GM12878 (cell line): ENCODE measurements at regions not wholly inside any gene's neighbourhood (a gene's known extent, or its start where the extent isn't known, plus 50 kb on each side); places are given as distances from the start of the nearest gene placed in this dataset.
A peak's percentile ranks its signal among the peaks of the same experiment; 100 is the strongest.

Experiments
- ATAC-seq: fragments of 200-7000 bp; cut with Tn5 transposase; 3 replicates; pipeline ENCODE4 v1.9.1; 2020; ENCODE audit warnings: mild to moderate bottlenecking, moderate library complexity
- BruUV-seq: library from RNA; stranded (reverse); fragments of 400-500 nt; replicated peaks from 2 replicates; lab custom pipeline; 2021; lab: Mats Ljungman, UMichigan
- CTCF ChIA-PET: fragments of 300-600 bp; sonication (Branson Sonifier 250); formaldehyde crosslinking; extraction: SDS; loops from one replicate; lab custom pipeline; 2021; ENCODE audit warnings: inconsistent platforms; lab: Yijun Ruan, JAX
- POLR2A ChIA-PET: fragments of 350-600 bp; formaldehyde crosslinking; extraction: SDS; loops from one replicate; lab custom pipeline; 2021; ENCODE audit warnings: inconsistent platforms; lab: Charles Lee
- RAD21 ChIA-PET: fragments of 300-600 bp; sonication (Branson Sonifier 250); formaldehyde crosslinking; loops from one replicate; lab custom pipeline; 2023; ENCODE audit warnings: antibody characterized with exemption; ENCODE audit not compliant: unreplicated experiment; lab: Charles Lee
- SMC1A ChIA-PET: fragments of 300-600 bp; sonication (Branson Sonifier 250); formaldehyde crosslinking; loops from one replicate; lab custom pipeline; 2023; ENCODE audit not compliant: unreplicated experiment, uncharacterized antibody; lab: Charles Lee
- DNase-seq: peaks from one replicate; pipeline ENCODE4 v3.0.0-alpha.2; 2011; ENCODE audit warnings: low read depth, low spot score
- FAIRE-seq: peaks from 3 replicates; lab custom pipeline; 2011; peaks lifted over from hg19 to GRCh38; lab: Jason Lieb, UNC
- H2AFZ ChIP-seq: 2 replicates; pipeline ENCODE4 v1.6.0; 2011; ENCODE audit warnings: low read depth, low read length, control low read depth; ENCODE audit not compliant: control insufficient read depth
- H3K27ac ChIP-seq: 2 replicates; pipeline ENCODE4 v1.5.1; 2011; ENCODE audit warnings: control low read depth; ENCODE audit not compliant: control insufficient read depth, insufficient read depth
- H3K27me3 ChIP-seq, 2 experiments: replicated peaks in 1 of 2; 2 replicates each; pipeline versions ENCODE4 v1.6.0 to v1.6.1; 2011; ENCODE audit warnings: low read length in 1 of 2; ENCODE audit not compliant: control insufficient read depth in 2 of 2, insufficient read depth in 2 of 2
- H3K36me3 ChIP-seq, 2 experiments: 2 replicates each; pipeline ENCODE4 v1.5.1; 2011; ENCODE audit warnings: low read length in 1 of 2; ENCODE audit not compliant: control insufficient read depth in 2 of 2, insufficient read depth in 2 of 2
- H3K4me1 ChIP-seq: 2 replicates; pipeline ENCODE4 v1.6.1; 2011; ENCODE audit warnings: mild to moderate bottlenecking, low read length, moderate library complexity, mixed read lengths; ENCODE audit not compliant: control insufficient read depth, insufficient read depth
- H3K4me2 ChIP-seq: 2 replicates; pipeline ENCODE4 v1.6.0; 2011; ENCODE audit warnings: control low read depth; ENCODE audit not compliant: control insufficient read depth, insufficient read depth
- H3K4me3 ChIP-seq: fragments of 200-600 bp; sonication (generic); 2 replicates; pipeline ENCODE4 v1.5.1; 2016
- H3K79me2 ChIP-seq: 2 replicates; pipeline ENCODE4 v1.6.0; 2011; ENCODE audit warnings: low read length; ENCODE audit not compliant: control insufficient read depth, insufficient read depth
- H3K9ac ChIP-seq: 2 replicates; pipeline ENCODE4 v1.8.0; 2011; ENCODE audit warnings: low read length, control low read depth, mixed read lengths; ENCODE audit not compliant: control insufficient read depth, insufficient read depth
- H3K9me3 ChIP-seq: replicated peaks from 3 replicates; pipeline ENCODE4 v1.5.1; 2011; ENCODE audit warnings: mild to moderate bottlenecking, low read length; ENCODE audit not compliant: control insufficient read depth, insufficient read depth
- H4K20me1 ChIP-seq: 2 replicates; pipeline ENCODE4 v1.6.0; 2011; ENCODE audit not compliant: control insufficient read depth, insufficient read depth
- NBN ChIP-seq: fragments of 450-650 bp; IDR thresholded peaks from 2 replicates; pipeline ENCODE4 v1.6.1; 2016
- RAD21 ChIP-seq: IDR thresholded peaks from 2 replicates; pipeline ENCODE4 v1.6.1; 2011; ENCODE audit warnings: mild to moderate bottlenecking, low read depth, low read length, moderate library complexity; ENCODE audit not compliant: insufficient read depth
- SMC3 ChIP-seq: IDR thresholded peaks from 2 replicates; pipeline ENCODE4 v1.6.1; 2011; ENCODE audit warnings: low read length, improper control_type of control experiment, borderline replicate concordance
- SUZ12 ChIP-seq: fragments of 200-600 bp; sonication (generic); IDR thresholded peaks from one replicate; pipeline ENCODE4 v1.6.1; 2018; ENCODE audit warnings: antibody characterized with exemption, mild to moderate bottlenecking; ENCODE audit not compliant: unreplicated experiment
- TCF3 ChIP-seq: IDR thresholded peaks from 2 replicates; pipeline ENCODE4 v1.6.1; 2012; ENCODE audit warnings: low read depth, mild to moderate bottlenecking, low read length, borderline replicate concordance; ENCODE audit not compliant: insufficient read depth
- ZNF384 ChIP-seq: IDR thresholded peaks from 2 replicates; pipeline ENCODE4 v1.6.1; 2012; ENCODE audit warnings: low read depth, mild to moderate bottlenecking, low read length, improper control_type of control experiment, borderline replicate concordance
- WGBS: methylation state at CpG from one replicate; pipeline ENCODE4 v1.1.6; 2016; ENCODE audit warnings: low lambda C conversion rate; ENCODE audit not compliant: insufficient replicate concordance, insufficient coverage; ENCODE audit errors: missing lambda C conversion rate; 5-methylcytosine and 5-hydroxymethylcytosine counted together
- in situ Hi-C: fragments of 300-500 bp; cut with MboI; formaldehyde crosslinking; loops from 9 replicates; pipeline ENCODE4 v1.14.3; 2018; ENCODE audit warnings: mixed read lengths
- intact Hi-C: fragments of 100-400 bp; cut with micrococcal nuclease; formaldehyde crosslinking; loops from one replicate; pipeline ENCODE4 v1.14.2; 2022; ENCODE audit not compliant: unreplicated experiment
- TF ChIP-seq, protein P1 (sequence below): fragments of 450-650 bp; IDR thresholded peaks from 2 replicates; pipeline ENCODE4 v1.6.1; 2017; ENCODE audit warnings: mild to moderate bottlenecking, moderate library complexity
- TF ChIP-seq, protein P2 (sequence below): fragments of 450-650 bp; IDR thresholded peaks from 2 replicates; pipeline ENCODE4 v1.6.1; 2016; ENCODE audit warnings: mild to moderate bottlenecking, moderate library complexity, borderline replicate concordance
- TF ChIP-seq, protein P3 (sequence below), 3 experiments: IDR thresholded peaks in 2 of 3; conservative IDR thresholded peaks in 1 of 3; 2 replicates each; pipeline ENCODE4 v1.5.1; 2011; ENCODE audit warnings: low read depth in 3 of 3, low read length in 3 of 3, mild to moderate bottlenecking in 3 of 3, control low read depth in 2 of 3, moderate library complexity in 2 of 3, inconsistent platforms in 1 of 3, mixed read lengths in 1 of 3; ENCODE audit not compliant: control insufficient read depth in 2 of 3, insufficient read depth in 1 of 3; ENCODE audit errors: extremely low read depth in 1 of 3

DNA sequence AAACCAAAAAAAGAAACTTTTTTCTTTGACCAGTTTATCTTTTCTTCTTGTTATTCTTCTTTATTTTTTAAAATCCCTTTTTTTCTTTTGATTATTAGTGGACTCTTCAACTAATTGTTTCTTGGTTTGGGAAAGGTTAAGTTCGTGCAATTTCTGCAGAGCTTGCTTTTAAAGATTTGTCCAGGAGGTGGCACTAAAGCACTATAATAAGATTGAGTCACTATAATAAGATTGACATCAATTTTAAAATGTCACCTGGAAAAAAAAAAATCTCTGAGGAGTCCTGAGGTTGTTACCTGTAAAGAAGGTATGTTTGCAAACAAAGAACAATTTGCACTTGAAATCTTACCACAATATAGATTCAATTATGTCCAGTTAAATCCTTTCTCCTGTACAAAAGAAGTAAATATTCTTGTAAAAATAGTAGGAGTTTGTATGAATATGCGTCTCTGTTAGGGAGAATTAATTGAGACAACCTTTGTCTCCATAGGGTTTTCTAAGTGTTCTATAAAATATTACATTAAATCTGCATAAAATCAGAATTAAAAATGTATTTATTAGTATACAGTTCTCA is 166.7 kb downstream of the ADGRL4 start:
- BruUV-seq: no TSS peak
- in situ Hi-C loops: loop anchor here (10.0 kb wide), 2 partner anchors 355 to 515 kb away; no protein-coding TSS in a partner anchor
- TF ChIP-seq SUZ12 (no peak), ZNF384 (peak; percentile 31; the same call in 1 of the 2 replicates), TCF3 (no peak), RAD21 (peak; percentile 78), NBN (no peak), SMC3 (peak; percentile 61; the same call in 1 of the 2 replicates)
- TF ChIP-seq, protein P1, sequence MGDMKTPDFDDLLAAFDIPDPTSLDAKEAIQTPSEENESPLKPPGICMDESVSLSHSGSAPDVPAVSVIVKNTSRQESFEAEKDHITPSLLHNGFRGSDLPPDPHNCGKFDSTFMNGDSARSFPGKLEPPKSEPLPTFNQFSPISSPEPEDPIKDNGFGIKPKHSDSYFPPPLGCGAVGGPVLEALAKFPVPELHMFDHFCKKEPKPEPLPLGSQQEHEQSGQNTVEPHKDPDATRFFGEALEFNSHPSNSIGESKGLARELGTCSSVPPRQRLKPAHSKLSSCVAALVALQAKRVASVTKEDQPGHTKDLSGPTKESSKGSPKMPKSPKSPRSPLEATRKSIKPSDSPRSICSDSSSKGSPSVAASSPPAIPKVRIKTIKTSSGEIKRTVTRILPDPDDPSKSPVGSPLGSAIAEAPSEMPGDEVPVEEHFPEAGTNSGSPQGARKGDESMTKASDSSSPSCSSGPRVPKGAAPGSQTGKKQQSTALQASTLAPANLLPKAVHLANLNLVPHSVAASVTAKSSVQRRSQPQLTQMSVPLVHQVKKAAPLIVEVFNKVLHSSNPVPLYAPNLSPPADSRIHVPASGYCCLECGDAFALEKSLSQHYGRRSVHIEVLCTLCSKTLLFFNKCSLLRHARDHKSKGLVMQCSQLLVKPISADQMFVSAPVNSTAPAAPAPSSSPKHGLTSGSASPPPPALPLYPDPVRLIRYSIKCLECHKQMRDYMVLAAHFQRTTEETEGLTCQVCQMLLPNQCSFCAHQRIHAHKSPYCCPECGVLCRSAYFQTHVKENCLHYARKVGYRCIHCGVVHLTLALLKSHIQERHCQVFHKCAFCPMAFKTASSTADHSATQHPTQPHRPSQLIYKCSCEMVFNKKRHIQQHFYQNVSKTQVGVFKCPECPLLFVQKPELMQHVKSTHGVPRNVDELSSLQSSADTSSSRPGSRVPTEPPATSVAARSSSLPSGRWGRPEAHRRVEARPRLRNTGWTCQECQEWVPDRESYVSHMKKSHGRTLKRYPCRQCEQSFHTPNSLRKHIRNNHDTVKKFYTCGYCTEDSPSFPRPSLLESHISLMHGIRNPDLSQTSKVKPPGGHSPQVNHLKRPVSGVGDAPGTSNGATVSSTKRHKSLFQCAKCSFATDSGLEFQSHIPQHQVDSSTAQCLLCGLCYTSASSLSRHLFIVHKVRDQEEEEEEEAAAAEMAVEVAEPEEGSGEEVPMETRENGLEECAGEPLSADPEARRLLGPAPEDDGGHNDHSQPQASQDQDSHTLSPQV: no peak
- TF ChIP-seq, protein P2, sequence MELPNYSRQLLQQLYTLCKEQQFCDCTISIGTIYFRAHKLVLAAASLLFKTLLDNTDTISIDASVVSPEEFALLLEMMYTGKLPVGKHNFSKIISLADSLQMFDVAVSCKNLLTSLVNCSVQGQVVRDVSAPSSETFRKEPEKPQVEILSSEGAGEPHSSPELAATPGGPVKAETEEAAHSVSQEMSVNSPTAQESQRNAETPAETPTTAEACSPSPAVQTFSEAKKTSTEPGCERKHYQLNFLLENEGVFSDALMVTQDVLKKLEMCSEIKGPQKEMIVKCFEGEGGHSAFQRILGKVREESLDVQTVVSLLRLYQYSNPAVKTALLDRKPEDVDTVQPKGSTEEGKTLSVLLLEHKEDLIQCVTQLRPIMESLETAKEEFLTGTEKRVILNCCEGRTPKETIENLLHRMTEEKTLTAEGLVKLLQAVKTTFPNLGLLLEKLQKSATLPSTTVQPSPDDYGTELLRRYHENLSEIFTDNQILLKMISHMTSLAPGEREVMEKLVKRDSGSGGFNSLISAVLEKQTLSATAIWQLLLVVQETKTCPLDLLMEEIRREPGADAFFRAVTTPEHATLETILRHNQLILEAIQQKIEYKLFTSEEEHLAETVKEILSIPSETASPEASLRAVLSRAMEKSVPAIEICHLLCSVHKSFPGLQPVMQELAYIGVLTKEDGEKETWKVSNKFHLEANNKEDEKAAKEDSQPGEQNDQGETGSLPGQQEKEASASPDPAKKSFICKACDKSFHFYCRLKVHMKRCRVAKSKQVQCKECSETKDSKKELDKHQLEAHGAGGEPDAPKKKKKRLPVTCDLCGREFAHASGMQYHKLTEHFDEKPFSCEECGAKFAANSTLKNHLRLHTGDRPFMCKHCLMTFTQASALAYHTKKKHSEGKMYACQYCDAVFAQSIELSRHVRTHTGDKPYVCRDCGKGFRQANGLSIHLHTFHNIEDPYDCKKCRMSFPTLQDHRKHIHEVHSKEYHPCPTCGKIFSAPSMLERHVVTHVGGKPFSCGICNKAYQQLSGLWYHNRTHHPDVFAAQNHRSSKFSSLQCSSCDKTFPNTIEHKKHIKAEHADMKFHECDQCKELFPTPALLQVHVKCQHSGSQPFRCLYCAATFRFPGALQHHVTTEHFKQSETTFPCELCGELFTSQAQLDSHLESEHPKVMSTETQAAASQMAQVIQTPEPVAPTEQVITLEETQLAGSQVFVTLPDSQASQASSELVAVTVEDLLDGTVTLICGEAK: no peak
- TF ChIP-seq, protein P3, sequence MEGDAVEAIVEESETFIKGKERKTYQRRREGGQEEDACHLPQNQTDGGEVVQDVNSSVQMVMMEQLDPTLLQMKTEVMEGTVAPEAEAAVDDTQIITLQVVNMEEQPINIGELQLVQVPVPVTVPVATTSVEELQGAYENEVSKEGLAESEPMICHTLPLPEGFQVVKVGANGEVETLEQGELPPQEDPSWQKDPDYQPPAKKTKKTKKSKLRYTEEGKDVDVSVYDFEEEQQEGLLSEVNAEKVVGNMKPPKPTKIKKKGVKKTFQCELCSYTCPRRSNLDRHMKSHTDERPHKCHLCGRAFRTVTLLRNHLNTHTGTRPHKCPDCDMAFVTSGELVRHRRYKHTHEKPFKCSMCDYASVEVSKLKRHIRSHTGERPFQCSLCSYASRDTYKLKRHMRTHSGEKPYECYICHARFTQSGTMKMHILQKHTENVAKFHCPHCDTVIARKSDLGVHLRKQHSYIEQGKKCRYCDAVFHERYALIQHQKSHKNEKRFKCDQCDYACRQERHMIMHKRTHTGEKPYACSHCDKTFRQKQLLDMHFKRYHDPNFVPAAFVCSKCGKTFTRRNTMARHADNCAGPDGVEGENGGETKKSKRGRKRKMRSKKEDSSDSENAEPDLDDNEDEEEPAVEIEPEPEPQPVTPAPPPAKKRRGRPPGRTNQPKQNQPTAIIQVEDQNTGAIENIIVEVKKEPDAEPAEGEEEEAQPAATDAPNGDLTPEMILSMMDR (IDR thresholded peaks at IDR 0.05 in 2 of 3, conservative IDR thresholded peaks at IDR 0.05 in 1 of 3; ENCODE audit: control insufficient read depth in 2 of 3, extremely low read depth in 1 of 3, insufficient read depth in 1 of 3, low read depth in 3 of 3, low read length in 3 of 3): peak; percentile 43 to 65 (median 54)
- POLR2A ChIA-PET: no interaction called here
- intact Hi-C loops: loop anchor here (1.0 to 10.0 kb wide), 6 partner anchors 203 to 705 kb away; no protein-coding TSS in a partner anchor
- Histone ChIP-seq H4K20me1 (no peaks in the 10 kb centered on the region), H3K9me3 (no peaks in the 10 kb centered on the region), H3K4me1 (no peaks in the 10 kb centered on the region), H3K9ac (no peak overlapping the region), H3K27ac (no peak overlapping the region), H3K4me3 (no peak overlapping the region), H3K27me3 (no peaks in the 10 kb centered on the region), H2AFZ (no peak overlapping the region), H3K79me2 (no peaks in the 10 kb centered on the region), H3K4me2 (no peak overlapping the region), H3K36me3 (no peaks in the 10 kb centered on the region)
- RAD21 ChIA-PET: interaction anchor here (0.7 to 4.7 kb wide), 17 partner anchors 12 to 581 kb away, joined by 3 to 42 read pairs (median 5); no protein-coding TSS in a partner anchor
- peak; percentile 75 for ATAC-seq
- peak; percentile 13 for FAIRE-seq
- no peak for DNase-seq
- SMC1A ChIA-PET: interaction anchor here (0.6 to 2.9 kb wide), 9 partner anchors 12 to 782 kb away, joined by 3 to 30 read pairs (median 7); no protein-coding TSS in a partner anchor
- CTCF ChIA-PET: interaction anchor here (0.7 to 3.2 kb wide), 22 partner anchors 12 to 855 kb away, joined by 3 to 91 read pairs (median 3); no protein-coding TSS in a partner anchor
- 45% methylated on average over 2 of the region's 2 CpGs for WGBS
